VCaP (cell line): ENCODE measurements at regions not wholly inside any gene's neighbourhood (a gene's known extent, or its start where the extent isn't known, plus 50 kb on each side); places are given as distances from the start of the nearest gene placed in this dataset.
"Not testable (repeated sequence)": the region's sequence is repeated elsewhere in the genome, so short reads cannot be mapped to it uniquely, and the experiment has no call there.

ENCODE experiments used
- H3K27ac ChIP-seq: fragments of 450-650 bp; 2 replicates; pipeline ENCODE4 v1.5.1; 2017
- CTCF ChIP-seq: fragments of 450-650 bp; conservative IDR thresholded peaks from 2 replicates; pipeline ENCODE4 v1.5.1; 2017; ENCODE audit warnings: mild to moderate bottlenecking, moderate library complexity

GRCh38 chr2:228430986-228431385, 249.5 kb upstream of the SPHKAP start:
- no peak for TF ChIP-seq CTCF
- H3K27ac ChIP-seq = no peak overlapping the region

- no peak for TF ChIP-seq CTCF
- H3K27ac ChIP-seq = no peak overlapping the region
Measured at GRCh38 chr2:228426502-228427216, 245.2 kb upstream of the SPHKAP start.

GRCh38 chr2:228425411-228426060, 244.0 kb upstream of the SPHKAP start:
- H3K27ac ChIP-seq = not testable (repeated sequence)

DNA sequence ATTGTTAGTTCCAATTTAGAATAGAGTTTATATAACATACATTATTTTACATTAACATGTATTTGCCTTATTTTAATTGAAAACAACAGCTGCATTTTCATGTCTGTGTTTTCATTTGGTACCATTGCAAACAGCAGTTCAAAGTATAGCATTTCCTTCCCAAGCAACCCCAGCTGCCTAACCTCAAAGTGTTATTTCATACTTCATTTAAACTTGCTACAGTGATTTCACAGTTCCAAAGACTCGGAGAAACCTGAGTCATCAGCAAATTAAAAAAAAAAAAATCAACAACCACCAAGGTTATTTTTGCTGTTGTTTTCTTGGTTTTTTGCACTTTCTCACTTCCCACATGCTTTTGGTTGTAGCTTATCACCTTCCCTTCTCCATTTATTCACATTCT, 236.5 kb upstream of the SPHKAP start:
- TF ChIP-seq CTCF = no peak
- no peak overlapping the region for H3K27ac ChIP-seq

- no peak overlapping the region for H3K27ac ChIP-seq
- no peak for TF ChIP-seq CTCF
Measured at GRCh38 chr2:228417526-228417925, 236.0 kb upstream of the SPHKAP start.

GRCh38 chr2:228410061-228410460, 228.6 kb upstream of the SPHKAP start:
- TF ChIP-seq CTCF = no peak

DNA sequence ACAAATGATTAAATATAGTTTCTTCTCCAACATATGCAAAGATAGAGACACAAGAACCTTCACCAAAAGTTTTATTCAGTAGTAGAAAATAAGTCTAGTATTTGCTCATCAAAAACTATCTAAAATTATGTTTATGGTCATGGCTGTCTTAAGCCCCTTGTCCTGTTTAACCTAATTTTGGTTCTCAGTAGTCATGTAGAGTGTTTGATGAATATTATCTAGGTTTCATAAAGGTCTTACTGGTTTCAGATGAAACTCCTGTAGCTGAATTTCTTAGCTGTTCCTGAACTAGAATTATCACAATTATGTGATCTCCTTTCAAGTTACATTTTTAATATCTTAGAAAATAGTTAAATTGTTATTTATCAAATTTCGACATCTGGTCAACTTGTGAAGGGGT, 228.0 kb upstream of the SPHKAP start:
- H3K27ac ChIP-seq = no peak overlapping the region
- no peak for TF ChIP-seq CTCF

More at GRCh38 chr2:228410061-228410460, 228.6 kb upstream of the SPHKAP start:
- no peak overlapping the region for H3K27ac ChIP-seq
